HG03565 (cell line): ENCODE measurements at regions not wholly inside any gene's neighbourhood (a gene's known extent, or its start where the extent isn't known, plus 50 kb on each side); places are given as distances from the start of the nearest gene placed in this dataset.

Experiments
- ATAC-seq: cut with Tn5 transposase; IDR thresholded peaks from one replicate; pipeline ENCODE4 v1.9.1; 2021; ENCODE audit warnings: mild to moderate bottlenecking, moderate library complexity; ENCODE audit not compliant: unreplicated experiment

DNA sequence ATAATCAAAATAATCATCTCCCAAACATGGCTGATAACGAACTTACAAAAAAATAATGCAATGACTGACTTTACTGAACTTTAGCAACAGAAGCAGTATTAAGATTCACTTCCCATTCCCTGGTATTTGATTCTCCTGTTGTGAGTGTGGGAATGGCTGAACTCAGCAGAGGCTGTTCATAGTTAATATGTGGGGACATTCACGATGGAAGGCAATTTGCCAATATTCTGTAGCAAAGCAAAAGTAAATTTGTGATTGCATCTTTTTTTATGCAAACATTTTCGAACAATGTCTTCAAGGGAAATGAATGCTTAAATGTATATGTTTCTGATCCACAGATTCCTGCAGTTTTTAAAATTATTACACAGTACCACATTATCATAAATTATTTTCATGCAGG, 431.7 kb upstream of the KLF6 start:
- ATAC-seq, result no peak

DNA sequence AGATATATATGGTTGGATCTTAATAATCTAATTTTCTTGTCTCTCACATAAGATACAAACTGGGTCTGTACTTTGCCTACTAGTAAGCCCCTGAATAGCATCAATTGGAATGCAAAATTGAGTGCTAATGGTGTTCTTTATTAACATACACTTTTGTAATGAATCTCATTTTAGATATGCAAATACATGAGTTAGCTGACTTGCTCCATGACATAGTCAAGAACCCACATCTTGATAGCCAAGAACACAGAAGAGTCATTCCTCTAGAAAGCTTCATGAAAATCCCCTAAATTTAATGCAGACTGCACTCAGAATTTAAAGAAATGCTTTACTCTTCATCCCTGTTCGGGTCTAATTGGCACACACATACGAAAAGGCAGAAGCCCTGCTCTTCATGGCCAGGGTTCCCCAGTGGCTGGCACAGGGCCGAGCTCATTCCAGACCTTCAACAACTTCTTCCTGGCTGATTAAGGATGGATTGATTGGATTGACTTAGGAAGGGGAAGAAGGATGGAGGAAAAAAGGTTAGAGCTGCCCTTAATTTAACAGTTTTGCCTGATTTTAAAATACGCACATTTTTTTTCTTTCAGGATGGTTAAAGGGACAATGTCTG, 431.1 kb upstream of the KLF6 start:
- ATAC-seq, result no peak

DNA sequence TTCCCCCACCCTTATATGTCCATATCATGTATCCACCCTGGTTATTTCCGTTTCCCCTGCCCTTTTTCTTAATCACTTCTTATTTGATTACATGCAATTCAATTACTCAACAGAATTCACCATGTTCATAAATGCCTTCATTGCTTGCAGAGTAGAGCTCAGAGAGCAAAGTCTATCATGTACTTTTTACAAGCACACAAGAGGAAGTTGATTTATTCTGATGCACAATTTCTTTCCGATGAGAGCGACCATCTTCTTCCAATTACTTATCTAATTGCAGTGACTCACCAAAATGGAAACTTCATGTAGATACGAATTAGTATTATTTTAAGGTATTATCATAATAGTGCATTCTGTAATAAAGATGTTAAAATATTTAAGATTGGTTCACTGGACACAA, 430.5 kb upstream of the KLF6 start:
- ATAC-seq, result no peak

DNA sequence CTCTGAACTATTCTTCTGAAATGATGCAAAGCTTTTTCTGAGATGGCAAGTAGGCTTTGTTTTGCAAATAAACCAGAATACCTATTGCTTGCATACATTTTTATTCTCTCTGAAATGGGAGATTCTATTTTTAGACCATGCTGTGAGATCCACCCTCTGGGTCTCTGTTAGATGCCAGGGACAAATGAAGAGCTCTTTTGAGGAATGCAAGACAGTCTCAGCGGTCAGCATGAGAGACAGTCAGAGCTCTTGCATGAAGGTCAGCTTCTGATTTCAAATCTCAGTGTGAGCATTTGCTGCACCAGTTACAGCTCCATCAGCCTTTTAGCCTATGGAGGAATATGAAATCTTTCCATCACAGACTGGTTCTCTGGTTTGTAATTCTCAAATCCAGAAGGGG, 429.9 kb upstream of the KLF6 start:
- no peak for ATAC-seq

DNA sequence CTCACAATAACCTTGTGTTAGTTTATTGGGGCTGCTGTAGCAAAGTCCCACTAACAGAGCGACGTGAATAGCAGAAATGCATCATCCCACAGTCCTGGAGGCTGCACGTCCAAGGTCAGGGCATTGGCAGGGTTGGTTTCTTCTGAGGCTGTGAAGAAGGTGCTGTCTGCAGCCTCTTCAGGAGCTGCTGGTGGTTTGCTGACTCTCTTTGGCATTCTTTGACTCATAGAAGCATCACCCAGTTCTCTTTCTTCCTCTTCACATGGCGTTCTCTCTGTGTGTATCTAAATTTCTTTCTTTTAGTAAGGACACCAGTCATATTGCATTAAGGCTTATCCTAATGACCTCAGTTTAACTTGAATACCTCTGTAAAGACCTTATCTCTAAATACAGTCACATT, 428.4 kb upstream of the KLF6 start:
- no peak for ATAC-seq

DNA sequence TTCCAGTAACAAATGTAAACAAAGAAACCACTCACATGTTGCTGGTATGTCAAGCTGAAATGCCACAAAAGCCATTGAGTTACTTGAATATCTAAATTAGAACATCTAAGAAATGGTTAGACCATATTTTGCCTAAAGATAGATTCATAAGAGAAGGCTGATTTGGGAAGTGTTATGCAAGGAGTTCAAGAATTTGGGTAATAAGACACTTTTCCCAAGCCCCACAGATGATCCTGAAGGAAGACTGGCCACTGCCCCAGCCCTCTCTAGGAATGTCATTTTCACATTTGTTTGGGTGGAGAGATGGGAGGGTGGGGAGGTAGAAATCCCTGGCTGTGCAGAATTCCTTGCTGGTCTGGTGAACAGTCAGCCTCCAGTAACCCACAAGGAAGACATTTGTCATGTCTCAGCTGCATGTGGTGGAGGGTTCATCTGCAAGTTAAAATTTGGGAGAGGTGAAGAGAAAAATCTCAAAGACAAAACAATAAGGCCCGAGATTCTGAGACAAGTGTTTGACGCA, 427.2 kb upstream of the KLF6 start:
- ATAC-seq, result no peak

DNA sequence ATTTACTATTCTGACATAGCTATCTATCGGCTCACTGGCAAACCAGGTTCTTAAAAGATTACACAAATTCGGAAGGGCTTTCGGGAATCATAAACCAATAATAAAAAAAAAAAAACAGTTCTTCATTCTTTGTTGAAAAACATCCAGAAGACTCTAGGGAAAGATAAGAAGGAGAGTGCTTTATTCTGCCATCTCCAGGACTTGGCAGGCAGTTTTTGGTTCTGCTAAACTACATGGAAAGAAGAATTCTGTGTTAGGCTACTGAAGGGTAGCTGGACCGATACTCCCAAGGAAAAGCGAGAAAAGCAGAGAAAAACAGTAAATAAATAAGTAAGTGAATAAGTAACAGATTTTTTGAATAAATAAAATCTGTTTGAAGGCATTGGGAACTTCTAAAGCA, 423.5 kb upstream of the KLF6 start:
- ATAC-seq, result no peak

DNA sequence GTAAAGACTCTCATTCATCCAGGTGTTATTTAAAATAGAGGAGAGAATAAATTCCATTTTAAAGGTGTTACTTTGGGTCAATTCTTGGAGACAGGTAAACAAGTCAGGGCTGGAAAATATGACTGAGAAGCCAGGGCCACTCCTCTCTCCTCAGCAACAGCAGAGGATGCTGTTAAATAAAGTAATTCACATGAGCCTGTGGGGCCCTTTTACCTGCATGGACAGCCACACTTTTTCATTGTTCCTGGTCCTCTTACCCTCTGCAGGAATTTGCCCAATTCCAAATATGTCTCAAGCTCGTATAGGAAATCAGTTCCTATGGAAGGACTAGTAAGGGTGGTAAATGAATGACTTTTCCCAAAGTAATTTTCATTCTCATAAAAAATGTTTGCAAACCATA, 420.1 kb upstream of the KLF6 start:
- ATAC-seq, result no peak

DNA sequence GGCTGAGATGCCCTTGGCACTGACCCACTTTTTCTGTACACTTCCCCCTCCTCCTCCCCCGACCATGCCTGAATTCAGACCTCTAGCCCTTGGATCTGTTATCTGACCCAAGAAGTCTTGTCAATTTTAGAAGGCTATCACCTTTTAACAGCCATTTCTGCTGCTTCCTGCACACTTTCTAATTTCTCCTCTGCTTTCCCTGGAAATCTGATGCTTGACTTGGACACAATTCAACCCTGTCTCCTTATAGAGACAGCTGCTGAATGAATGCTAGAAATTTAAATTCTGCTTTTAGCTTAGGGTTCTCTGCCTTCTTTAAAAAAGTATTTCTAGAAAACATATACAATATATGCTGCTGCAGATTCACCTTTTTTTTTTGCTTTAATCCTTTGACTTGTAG, 417.9 kb upstream of the KLF6 start:
- no peak for ATAC-seq

DNA sequence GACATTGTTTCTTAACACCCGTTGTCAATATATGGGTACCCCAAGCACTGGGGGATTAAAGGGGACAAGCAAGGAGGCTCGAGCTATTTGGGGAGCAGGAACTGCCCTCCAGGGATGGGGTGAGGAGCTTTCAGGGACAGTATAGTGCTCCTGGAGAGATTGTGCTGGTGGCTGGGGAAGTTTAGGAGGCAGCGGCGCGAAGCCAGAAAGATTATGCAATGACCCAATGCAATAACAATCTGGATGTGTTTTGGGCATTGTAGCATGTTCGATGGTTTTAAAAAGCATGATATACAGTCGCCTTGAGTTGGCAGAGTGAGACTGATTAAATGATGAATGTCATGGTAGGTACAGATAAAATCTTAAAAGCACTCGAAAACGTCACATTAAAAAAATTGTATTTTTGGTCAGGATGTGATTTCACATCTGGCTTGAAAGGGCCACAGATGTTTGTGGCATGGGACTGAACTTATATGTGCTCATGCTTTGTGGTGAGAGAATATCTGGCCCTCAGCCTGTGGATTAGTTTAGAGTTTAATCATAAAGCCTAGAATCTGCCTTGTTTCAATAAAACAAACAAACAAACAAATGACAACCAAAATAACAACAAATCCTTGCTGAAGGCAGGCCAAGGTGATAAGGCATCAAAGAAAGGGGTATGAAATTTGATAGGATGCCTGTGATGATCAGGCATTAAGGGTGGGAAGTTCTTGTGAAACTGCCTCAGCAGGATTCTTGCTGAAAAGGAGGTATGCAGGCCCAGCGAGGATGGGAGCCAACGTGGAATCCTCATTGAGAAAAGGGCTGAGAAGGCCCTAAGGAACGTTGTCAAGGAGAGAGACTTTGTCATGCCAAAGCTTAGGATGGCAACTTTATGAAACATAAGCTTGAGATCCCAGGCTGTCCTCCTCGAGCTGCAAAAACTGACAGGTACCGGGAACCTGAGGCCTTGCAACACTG, 417.1 kb upstream of the KLF6 start:
- ATAC-seq, result no peak

DNA sequence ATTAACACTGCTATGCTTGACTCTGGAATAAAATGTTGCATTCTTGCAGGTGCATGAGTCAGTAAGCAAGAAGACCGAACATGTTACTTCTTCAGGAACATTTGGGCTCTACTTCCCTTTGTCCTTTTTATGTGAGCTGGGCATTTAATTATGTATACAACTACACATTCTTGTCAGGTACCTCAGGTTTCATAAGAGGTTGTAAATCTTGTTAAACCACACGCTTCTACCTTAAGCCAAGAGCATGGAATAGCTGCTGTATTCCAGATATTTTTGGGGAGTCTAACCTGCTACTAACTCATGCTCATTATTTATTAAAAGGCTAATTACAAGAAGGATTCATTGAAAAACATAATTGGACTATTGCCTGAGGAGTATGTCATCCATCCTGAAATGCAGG, 414.2 kb upstream of the KLF6 start:
- ATAC-seq, result no peak

DNA sequence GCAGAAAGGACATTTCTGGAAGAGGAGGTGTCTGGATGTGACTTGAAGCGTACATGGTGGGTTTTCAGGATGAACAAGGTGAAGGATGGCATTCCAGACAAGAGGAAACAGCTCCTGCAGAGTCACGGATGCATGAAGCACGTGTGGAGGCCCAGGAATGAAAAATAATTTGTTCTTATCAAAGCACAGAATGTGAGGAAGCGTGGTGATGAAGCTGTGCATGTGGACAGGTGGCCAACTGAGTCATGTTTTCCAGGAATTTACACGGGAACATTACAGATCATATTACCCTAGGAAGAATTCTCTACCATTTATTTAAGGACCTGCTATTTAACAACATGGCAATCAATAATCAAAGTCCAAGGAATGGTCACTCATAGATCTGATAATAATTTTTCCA, 413.2 kb upstream of the KLF6 start:
- ATAC-seq, result no peak

DNA sequence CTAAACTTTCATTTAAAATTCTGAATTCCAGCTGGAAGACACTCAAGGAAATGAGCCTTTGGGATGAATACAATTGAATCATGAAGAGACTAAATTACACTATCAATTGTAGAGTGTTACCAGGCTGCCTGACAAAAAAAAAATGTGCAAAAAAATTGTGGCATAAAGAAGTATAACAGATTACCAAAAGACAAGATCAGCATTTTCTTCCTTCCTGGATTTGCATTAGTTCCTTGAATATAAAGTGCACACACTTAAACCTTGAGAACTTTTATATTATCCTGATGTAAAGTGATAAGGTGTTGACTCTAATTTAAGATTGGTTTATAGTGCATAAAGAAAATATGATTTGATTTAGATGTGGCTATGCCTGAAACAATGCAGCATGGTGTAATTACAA, 412.7 kb upstream of the KLF6 start:
- ATAC-seq, result no peak

DNA sequence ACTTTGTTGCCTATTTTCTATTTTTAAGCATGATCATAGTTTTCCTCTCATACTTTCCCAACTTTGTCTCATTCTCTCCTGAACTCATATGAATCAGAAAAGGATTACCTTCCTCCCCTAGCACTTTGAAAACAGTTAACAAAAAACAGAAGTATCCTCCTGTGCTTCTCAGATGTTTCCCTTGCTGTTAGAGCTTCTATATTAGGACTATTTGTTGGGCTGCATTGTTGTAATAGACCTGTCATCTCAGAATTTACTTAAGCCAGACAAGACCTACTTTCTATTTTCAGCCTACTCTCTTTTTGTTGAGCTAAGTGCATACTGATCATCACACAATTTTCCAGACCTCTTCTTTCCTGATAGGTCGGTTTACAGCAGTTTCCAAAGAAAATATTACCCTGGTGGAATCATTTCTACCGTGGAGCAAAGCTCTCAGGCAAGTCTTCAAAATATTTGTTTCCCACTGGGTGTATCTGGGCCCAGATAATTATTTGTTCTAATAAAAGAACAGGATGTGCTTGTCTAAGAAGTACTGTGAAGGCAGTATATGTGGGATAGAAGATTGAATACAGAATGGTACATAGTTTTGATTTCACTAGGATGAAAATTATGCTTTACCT, 411.9 kb upstream of the KLF6 start:
- no peak for ATAC-seq

DNA sequence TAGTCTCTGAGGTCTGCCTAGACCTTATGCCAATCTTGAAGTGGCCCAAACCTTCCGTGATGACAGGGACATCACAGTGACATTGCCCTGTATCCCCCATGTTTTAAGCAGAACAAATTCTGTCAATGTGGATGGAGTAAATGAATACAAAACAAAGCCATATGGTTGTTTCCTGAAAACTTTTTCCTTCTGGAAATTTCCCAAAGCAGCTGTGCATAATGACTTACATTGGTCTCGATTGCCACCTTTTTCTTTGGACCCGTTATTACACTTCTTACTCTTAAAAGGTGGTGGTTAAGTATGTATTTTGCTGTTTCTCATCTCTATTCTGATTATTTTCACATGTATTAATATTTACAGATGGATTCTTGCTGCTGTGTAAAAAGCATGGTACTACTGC, 411.2 kb upstream of the KLF6 start:
- no peak for ATAC-seq

DNA sequence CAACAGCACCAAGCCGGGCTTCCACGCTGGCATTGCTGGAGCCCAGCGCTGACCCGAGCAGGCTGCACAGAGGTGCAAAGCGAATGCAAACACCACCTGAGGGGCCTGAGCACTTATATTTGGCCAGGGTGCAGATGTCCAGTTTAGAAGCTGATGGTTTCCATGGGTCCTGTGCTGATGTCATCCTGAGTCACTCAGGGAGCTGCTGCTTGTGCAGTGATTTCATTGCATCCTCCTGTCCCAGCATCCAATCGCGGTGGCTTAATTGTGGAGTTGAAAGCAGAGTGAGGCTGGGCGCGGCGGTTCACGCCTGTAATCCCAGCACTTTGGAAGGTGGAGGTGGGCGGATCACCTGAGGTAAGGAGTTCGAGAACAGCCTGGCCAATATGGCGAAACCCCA, 410.2 kb upstream of the KLF6 start:
- no peak for ATAC-seq

DNA sequence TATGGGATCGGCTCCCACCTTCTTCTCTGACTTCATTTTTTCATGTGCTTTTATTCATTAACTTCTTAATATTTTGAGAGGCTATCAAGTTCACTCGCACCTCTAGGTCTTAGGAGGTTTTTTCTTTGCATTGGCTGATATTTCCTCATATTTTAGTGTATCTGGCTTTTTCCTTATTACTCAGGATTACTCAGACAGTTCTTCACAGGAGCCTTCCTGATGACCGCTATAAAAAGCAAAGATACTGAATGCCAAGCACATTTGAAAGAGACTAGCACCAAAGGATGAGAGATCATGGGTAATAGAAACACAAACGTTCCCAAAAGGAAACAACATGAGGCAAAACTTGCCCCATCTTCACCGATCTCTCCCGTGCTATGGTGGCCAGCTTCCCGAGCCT, 409.2 kb upstream of the KLF6 start:
- no peak for ATAC-seq

DNA sequence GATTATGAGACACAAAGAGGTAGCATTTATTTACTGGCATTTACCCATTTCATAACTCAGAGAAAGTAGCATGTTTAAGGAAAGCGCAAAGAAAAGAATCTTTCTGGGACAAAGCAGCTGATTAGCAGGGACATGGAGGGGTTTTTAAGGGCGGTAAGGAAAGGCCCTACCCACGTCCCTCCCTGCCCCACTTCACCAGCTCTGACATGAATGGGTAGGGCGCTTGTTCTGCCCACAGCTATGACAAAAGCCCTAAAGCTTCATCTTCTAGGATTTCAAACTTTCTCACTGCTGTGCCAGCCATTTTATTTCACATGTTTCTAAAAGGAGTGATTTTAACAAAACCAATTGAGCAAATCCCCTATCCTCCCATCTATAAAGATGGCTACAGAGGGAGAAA, 406.9 kb upstream of the KLF6 start:
- ATAC-seq, result no peak

DNA sequence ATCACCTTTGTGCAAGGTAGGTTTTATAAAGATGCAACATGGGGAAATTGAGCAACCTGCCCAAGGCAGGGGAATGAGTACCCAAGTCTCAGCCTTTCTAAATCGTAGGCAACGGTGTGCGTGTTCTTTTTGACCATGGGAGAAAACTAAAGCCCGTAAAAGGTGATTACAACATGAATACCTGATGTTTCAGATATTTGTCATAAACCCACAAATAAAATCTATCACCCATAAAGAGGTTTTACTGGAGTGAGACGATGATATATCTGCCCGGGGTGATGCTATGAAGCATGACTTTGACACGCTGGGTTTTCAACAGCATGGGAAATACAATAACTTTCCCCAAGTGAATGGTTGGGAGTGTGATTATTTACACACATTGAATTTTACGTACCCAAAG, 406.3 kb upstream of the KLF6 start:
- no peak for ATAC-seq

DNA sequence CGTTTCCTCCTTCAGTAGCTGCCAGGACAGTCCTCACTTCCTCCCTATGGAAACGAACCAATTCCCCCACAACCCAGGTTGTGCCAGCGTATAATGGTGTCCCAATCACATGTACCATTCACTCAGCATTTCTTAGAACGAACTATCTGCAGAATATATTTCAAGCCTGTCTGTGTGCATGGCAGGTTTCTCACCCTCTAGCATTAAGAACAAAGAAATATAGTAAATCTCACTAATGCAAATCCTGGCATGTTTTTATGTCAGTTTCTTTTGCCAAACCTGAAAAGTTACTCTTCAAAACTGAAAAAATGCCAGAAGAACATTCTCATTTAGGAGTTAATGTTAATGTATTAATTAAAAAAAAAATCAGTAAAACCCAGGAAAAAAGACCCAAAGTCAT, 405.9 kb upstream of the KLF6 start:
- no peak for ATAC-seq

DNA sequence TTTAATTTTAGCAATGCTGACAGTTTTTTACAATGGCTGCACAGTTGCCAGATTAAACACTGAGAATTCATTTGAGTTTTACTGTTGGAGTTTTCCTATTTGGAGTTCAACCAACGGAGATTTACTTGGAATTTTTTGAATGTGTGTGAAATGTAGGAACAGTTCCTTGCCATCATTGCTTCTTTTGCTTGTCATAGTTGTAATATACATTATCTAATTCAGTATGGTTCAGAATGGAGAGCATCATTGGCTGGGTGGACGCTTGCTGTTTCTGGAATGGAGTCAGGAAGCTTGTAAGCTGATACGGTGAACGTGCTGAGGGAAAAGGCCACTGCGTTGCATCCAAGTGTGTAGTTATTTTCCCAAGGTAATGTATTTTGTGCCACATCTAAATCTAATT, 404.3 kb upstream of the KLF6 start:
- ATAC-seq, result no peak

DNA sequence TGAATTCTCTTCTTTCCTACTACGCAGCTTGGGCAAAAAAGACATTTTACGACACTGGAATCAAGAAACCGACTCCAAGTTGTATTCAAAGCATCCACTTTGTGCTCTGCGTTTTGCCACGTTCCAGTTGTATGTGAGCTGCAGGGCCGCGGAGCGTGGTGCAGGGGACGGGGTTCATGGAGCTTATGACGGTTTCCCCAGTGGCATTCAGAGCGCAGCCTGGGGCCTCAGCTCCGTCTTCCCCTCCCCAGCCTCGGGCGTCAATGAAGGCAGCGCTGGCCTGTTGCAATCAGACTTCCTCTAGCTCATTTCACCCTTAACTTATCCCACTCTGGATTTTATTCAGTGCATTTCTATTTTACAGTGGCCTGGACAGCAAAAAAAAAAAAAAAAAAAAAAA, 403.4 kb upstream of the KLF6 start:
- no peak for ATAC-seq
